Neuronal stem cell (in vitro differentiated cells): ENCODE measurements at regions not wholly inside any gene's neighbourhood (a gene's known extent, or its start where the extent isn't known, plus 50 kb on each side); places are given as distances from the start of the nearest gene placed in this dataset.

ENCODE experiments used
- DNase-seq: peaks from one replicate; pipeline ENCODE4 v3.0.0-alpha.2; 2013; ENCODE audit warnings: low spot score
- H2AFZ ChIP-seq: one replicate; pipeline ENCODE4 v1.6.1; 2013; ENCODE audit warnings: mild to moderate bottlenecking, low read length, inconsistent platforms
- H2AK5ac ChIP-seq: 2 replicates; pipeline ENCODE4 v1.6.1; 2013; ENCODE audit warnings: low read depth, mild to moderate bottlenecking, inconsistent platforms, low read length, moderate library complexity, mixed read lengths
- H2BK120ac ChIP-seq: 2 replicates; pipeline ENCODE4 v1.6.1; 2013; ENCODE audit warnings: low read depth, mild to moderate bottlenecking, inconsistent platforms, low read length, moderate library complexity, mixed read lengths
- H2BK12ac ChIP-seq: one replicate; pipeline ENCODE4 v1.6.1; 2013; ENCODE audit warnings: low read length, inconsistent platforms
- H2BK15ac ChIP-seq: 2 replicates; pipeline ENCODE4 v1.6.1; 2013; ENCODE audit warnings: mild to moderate bottlenecking, low read length, inconsistent platforms, mixed read lengths
- H2BK5ac ChIP-seq: one replicate; pipeline ENCODE4 v1.6.1; 2013; ENCODE audit warnings: inconsistent platforms, mild to moderate bottlenecking, low read length, moderate library complexity
- H3K14ac ChIP-seq: one replicate; pipeline ENCODE4 v1.6.1; 2013; ENCODE audit warnings: low read length, inconsistent platforms
- H3K18ac ChIP-seq: 2 replicates; pipeline ENCODE4 v1.6.1; 2013; ENCODE audit warnings: low read length, inconsistent platforms
- H3K23ac ChIP-seq: 2 replicates; pipeline ENCODE4 v1.6.1; 2013; ENCODE audit warnings: low read depth, mild to moderate bottlenecking, mixed read lengths, low read length, inconsistent platforms; ENCODE audit not compliant: poor library complexity
- H3K27ac ChIP-seq: replicated peaks from 3 replicates; pipeline ENCODE4 v1.5.1; 2013; ENCODE audit warnings: low read length, inconsistent platforms
- H3K27me3 ChIP-seq, 3 experiments: 2 replicates each; pipeline ENCODE4 v1.6.1; 2013; ENCODE audit warnings: low read length in 3 of 3, mild to moderate bottlenecking in 2 of 3, inconsistent platforms in 1 of 3, low read depth in 1 of 3, mixed read lengths in 1 of 3, moderate library complexity in 1 of 3; ENCODE audit not compliant: control insufficient read depth in 3 of 3, insufficient read depth in 3 of 3
- H3K36me3 ChIP-seq, 2 donors: replicated peaks in 1 of 2; 2 replicates each; pipeline ENCODE4 v1.6.1; 2013; ENCODE audit warnings: low read length in 2 of 2; ENCODE audit not compliant: control insufficient read depth in 2 of 2, insufficient read depth in 2 of 2
- H3K4ac ChIP-seq: 2 replicates; pipeline ENCODE4 v1.6.1; 2013; ENCODE audit warnings: inconsistent platforms, mild to moderate bottlenecking, low read length, moderate library complexity
- H3K4me1 ChIP-seq, 2 donors: 1 replicate in 1 of 2; 2 replicates in 1 of 2; pipeline ENCODE4 v1.6.1; 2013; ENCODE audit warnings: low read length in 2 of 2, low read depth in 1 of 2; ENCODE audit not compliant: control insufficient read depth in 2 of 2, insufficient read depth in 1 of 2
- H3K4me2 ChIP-seq: one replicate; pipeline ENCODE4 v1.6.1; 2013; ENCODE audit warnings: mild to moderate bottlenecking, low read length, inconsistent platforms; ENCODE audit not compliant: insufficient read depth, poor library complexity, severe bottlenecking
- H3K4me3 ChIP-seq, 2 donors: 2 replicates each; pipeline ENCODE4 v1.5.1; 2013; ENCODE audit warnings: low read length in 2 of 2, mild to moderate bottlenecking in 2 of 2, inconsistent platforms in 1 of 2, moderate library complexity in 1 of 2
- H3K79me1 ChIP-seq: one replicate; pipeline ENCODE4 v1.6.1; 2013; ENCODE audit warnings: low read depth, mild to moderate bottlenecking, inconsistent platforms, low read length, moderate library complexity
- H3K9ac ChIP-seq: one replicate; pipeline ENCODE4 v1.6.1; 2013; ENCODE audit warnings: mild to moderate bottlenecking, low read depth, low read length, inconsistent platforms; ENCODE audit not compliant: poor library complexity
- H3K9me3 ChIP-seq, 2 donors: replicated peaks in 1 of 2; 2 replicates each; pipeline versions ENCODE3 to v1.6.1; 2013; ENCODE audit warnings: low read length in 2 of 2, mild to moderate bottlenecking in 2 of 2, inconsistent platforms in 1 of 2, low read depth in 1 of 2, mixed read lengths in 1 of 2, moderate library complexity in 1 of 2; ENCODE audit not compliant: control insufficient read depth in 2 of 2, insufficient read depth in 1 of 2
- H4K8ac ChIP-seq: one replicate; pipeline ENCODE4 v1.6.1; 2013; ENCODE audit warnings: low read depth, mild to moderate bottlenecking, inconsistent platforms, low read length, moderate library complexity
- H4K91ac ChIP-seq: one replicate; pipeline ENCODE4 v1.6.1; 2013; ENCODE audit warnings: low read length, low read depth, mild to moderate bottlenecking, inconsistent platforms; ENCODE audit not compliant: poor library complexity
- WGBS, 2 donors: extraction: QIAGEN DNeasy Blood & Tissue Kit; methylation state at CpG; one replicate each; pipeline ENCODE4 v1.1.7; 2013; ENCODE audit warnings: missing lambda C conversion rate in 2 of 2, mixed read lengths in 1 of 2; ENCODE audit not compliant: insufficient read length in 2 of 2, insufficient replicate concordance in 1 of 2; ENCODE audit errors: extremely low coverage in 2 of 2; 5-methylcytosine and 5-hydroxymethylcytosine counted together

GRCh38 chr4:57865264-57865663 lies 755.1 kb upstream of the IGFBP7 start:
- no peak overlapping the region for H3K14ac ChIP-seq
- H3K4me2 ChIP-seq, result no peak overlapping the region
- no peaks in the 10 kb centered on the region for H3K9me3 ChIP-seq
- H3K27me3 ChIP-seq, result no peaks in the 10 kb centered on the region
- H2AFZ ChIP-seq, result no peak overlapping the region
- H4K8ac ChIP-seq, result no peak overlapping the region
- H3K23ac ChIP-seq, result no peak overlapping the region
- no peak overlapping the region for H2BK12ac ChIP-seq
- H2AK5ac ChIP-seq, result no peak overlapping the region
- H4K91ac ChIP-seq, result no peak overlapping the region
- no peaks in the 10 kb centered on the region for H3K4me1 ChIP-seq
- no peak overlapping the region for H3K9ac ChIP-seq
- no peak overlapping the region for H3K4ac ChIP-seq
- no peaks in the 10 kb centered on the region for H3K36me3 ChIP-seq
- no peak overlapping the region for H2BK120ac ChIP-seq
- no peak overlapping the region for H2BK5ac ChIP-seq
- H3K18ac ChIP-seq, result no peak overlapping the region
- no peak for DNase-seq
- H3K27ac ChIP-seq, result no peak overlapping the region
- H3K79me1 ChIP-seq, result no peaks in the 10 kb centered on the region
- WGBS, 2 donors, result no CpG with 5 or more reads among the region's 1 CpG
- no peak overlapping the region for H2BK15ac ChIP-seq
- no peak overlapping the region for H3K4me3 ChIP-seq

DNA sequence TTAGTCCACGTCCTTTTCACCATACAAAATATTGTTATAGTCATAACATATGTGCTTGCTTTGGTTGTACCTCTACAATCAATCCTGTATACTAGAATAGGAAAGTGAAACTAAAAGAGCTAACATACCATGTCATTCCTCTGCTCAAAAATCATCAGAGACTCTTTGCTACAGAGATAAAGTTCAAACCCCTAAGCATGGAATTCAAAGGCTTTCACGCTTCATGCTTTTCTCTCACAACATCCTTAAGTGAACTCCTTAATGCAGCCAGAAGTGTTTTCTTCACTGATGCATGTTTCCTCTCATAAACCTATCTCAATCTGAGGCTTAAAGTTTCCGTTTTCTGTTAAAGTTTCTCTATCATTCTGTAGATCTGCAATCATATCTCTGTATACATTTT lies 744.6 kb upstream of the IGFBP7 start:
- Histone ChIP-seq H3K18ac (no peak overlapping the region), H2BK12ac (no peak overlapping the region), H2AFZ (no peak overlapping the region), H4K91ac (no peak overlapping the region), H3K14ac (no peak overlapping the region), H3K4me1 (no peaks in the 10 kb centered on the region), H3K9me3 (no peaks in the 10 kb centered on the region), H4K8ac (no peak overlapping the region), H2BK120ac (no peak overlapping the region), H2BK5ac (no peak overlapping the region), H3K4me3 (no peak overlapping the region), H3K4me2 (no peak overlapping the region), H3K23ac (no peak overlapping the region), H3K27ac (no peak overlapping the region), H2BK15ac (no peak overlapping the region), H3K27me3 (no peaks in the 10 kb centered on the region), H3K79me1 (no peaks in the 10 kb centered on the region), H3K4ac (no peak overlapping the region), H3K9ac (no peak overlapping the region), H2AK5ac (no peak overlapping the region), H3K36me3 (no peaks in the 10 kb centered on the region)
- no peak for DNase-seq
- WGBS, 2 donors, result no CpG with 5 or more reads among the region's 3 CpGs

DNA sequence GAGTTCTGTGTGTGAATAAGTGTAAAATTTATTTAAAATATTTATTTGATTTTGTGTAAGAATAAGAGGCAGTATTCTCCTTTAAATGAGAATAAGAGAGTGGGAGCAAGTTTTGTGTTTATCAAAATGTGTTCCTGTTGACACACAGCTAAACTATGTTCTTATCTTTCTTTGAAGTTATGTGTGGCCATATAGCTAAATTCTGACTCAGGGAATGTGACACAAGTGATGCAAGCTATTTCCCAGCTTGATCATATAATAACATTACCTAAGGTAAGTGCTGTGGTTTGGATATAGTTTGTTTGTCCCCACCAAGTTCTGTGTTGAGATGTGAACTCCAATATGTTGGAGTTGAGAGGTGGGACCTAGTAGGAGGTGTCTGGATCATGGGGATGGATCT lies 740.0 kb upstream of the IGFBP7 start:
- Histone ChIP-seq H3K18ac (no peak overlapping the region), H3K4me1 (no peaks in the 10 kb centered on the region), H2BK5ac (no peak overlapping the region), H3K4me2 (no peak overlapping the region), H4K91ac (no peak overlapping the region), H2AK5ac (no peak overlapping the region), H2AFZ (no peak overlapping the region), H3K9me3 (no peaks in the 10 kb centered on the region), H3K23ac (no peak overlapping the region), H3K27ac (no peak overlapping the region), H3K14ac (no peak overlapping the region), H3K4ac (no peak overlapping the region), H2BK120ac (no peak overlapping the region), H3K4me3 (no peak overlapping the region), H3K79me1 (no peaks in the 10 kb centered on the region), H2BK12ac (no peak overlapping the region), H3K36me3 (no peaks in the 10 kb centered on the region), H4K8ac (no peak overlapping the region), H3K27me3 (no peaks in the 10 kb centered on the region), H2BK15ac (no peak overlapping the region), H3K9ac (no peak overlapping the region)
- DNase-seq, result no peak

GRCh38 chr4:57832083-57832482 lies 721.9 kb upstream of the IGFBP7 start:
- no peak overlapping the region for H3K9ac ChIP-seq
- H4K8ac ChIP-seq, result no peak overlapping the region
- DNase-seq, result no peak
- peaks cover 2% of the 10 kb centered on the region in 2 donors for H3K4me1 ChIP-seq
- no peak overlapping the region for H2BK5ac ChIP-seq
- H3K23ac ChIP-seq, result no peak overlapping the region
- H4K91ac ChIP-seq, result no peak overlapping the region
- no peak overlapping the region for H3K4ac ChIP-seq
- no peaks in the 10 kb centered on the region for H3K79me1 ChIP-seq
- H3K9me3 ChIP-seq, result no peaks in the 10 kb centered on the region
- no peak overlapping the region for H2BK120ac ChIP-seq
- H3K4me2 ChIP-seq, result no peak overlapping the region
- H3K27me3 ChIP-seq, result no peaks in the 10 kb centered on the region
- H2AFZ ChIP-seq, result no peak overlapping the region
- no peak overlapping the region for H3K27ac ChIP-seq
- H2BK15ac ChIP-seq, result no peak overlapping the region
- no peak overlapping the region for H3K18ac ChIP-seq
- H3K4me3 ChIP-seq, result no peak overlapping the region
- no peak overlapping the region for H2BK12ac ChIP-seq
- H2AK5ac ChIP-seq, result no peak overlapping the region
- H3K14ac ChIP-seq, result no peak overlapping the region
- no CpG with 5 or more reads among the region's 2 CpGs for WGBS, 2 donors
- H3K36me3 ChIP-seq, result no peaks in the 10 kb centered on the region
